Mesendoderm (in vitro differentiated cells): ENCODE measurements at regions not wholly inside any gene's neighbourhood (a gene's known extent, or its start where the extent isn't known, plus 50 kb on each side); places are given as distances from the start of the nearest gene placed in this dataset.
"Not testable (repeated sequence)": the region's sequence is repeated elsewhere in the genome, so short reads cannot be mapped to it uniquely, and the experiment has no call there.

Experiments
- DNase-seq: peaks from one replicate; pipeline ENCODE4 v3.0.0; 2013
- H2AK5ac ChIP-seq: 2 replicates; pipeline ENCODE4 v1.6.1; 2013; ENCODE audit warnings: low read length, inconsistent platforms
- H2BK120ac ChIP-seq: 2 replicates; pipeline ENCODE4 v1.6.1; 2013; ENCODE audit warnings: low read depth, mild to moderate bottlenecking, low read length, moderate library complexity, mixed read lengths
- H2BK15ac ChIP-seq: replicated peaks from 2 replicates; pipeline ENCODE4 v1.6.1; 2013; ENCODE audit warnings: low read depth, mild to moderate bottlenecking, moderate library complexity
- H2BK5ac ChIP-seq: 2 replicates; pipeline ENCODE4 v1.6.1; 2013; ENCODE audit warnings: low read length, inconsistent platforms
- H3K18ac ChIP-seq: 2 replicates; pipeline ENCODE4 v1.6.1; 2013; ENCODE audit warnings: mild to moderate bottlenecking, low read length, mixed read lengths
- H3K23ac ChIP-seq: one replicate; pipeline ENCODE4 v1.6.1; 2013; ENCODE audit warnings: low read length
- H3K27ac ChIP-seq: 2 replicates; pipeline ENCODE4 v1.5.1; 2013; ENCODE audit warnings: low read depth, mild to moderate bottlenecking, inconsistent platforms, low read length, moderate library complexity
- H3K27me3 ChIP-seq: 2 replicates; pipeline ENCODE4 v1.6.1; 2013; ENCODE audit warnings: low read length, control low read depth, mild to moderate bottlenecking, inconsistent platforms; ENCODE audit not compliant: insufficient read depth, poor library complexity
- H3K36me3 ChIP-seq: 2 replicates; pipeline ENCODE4 v1.6.1; 2013; ENCODE audit warnings: low read length, inconsistent platforms; ENCODE audit not compliant: control insufficient read depth, insufficient read depth
- H3K4ac ChIP-seq: one replicate; pipeline ENCODE4 v1.6.1; 2013; ENCODE audit warnings: low read depth, mild to moderate bottlenecking, low read length, moderate library complexity
- H3K4me1 ChIP-seq: 2 replicates; pipeline ENCODE4 v1.6.1; 2013; ENCODE audit warnings: low read depth, low read length, inconsistent platforms; ENCODE audit not compliant: control insufficient read depth
- H3K4me2 ChIP-seq: 2 replicates; pipeline ENCODE4 v1.6.1; 2013; ENCODE audit warnings: low read length
- H3K4me3 ChIP-seq: 2 replicates; pipeline ENCODE4 v1.5.1; 2013; ENCODE audit warnings: mild to moderate bottlenecking, low read length
- H3K56ac ChIP-seq: one replicate; pipeline ENCODE4 v1.6.1; 2013; ENCODE audit warnings: low read length
- H3K79me1 ChIP-seq: 2 replicates; pipeline ENCODE4 v1.6.1; 2013; ENCODE audit warnings: low read length, inconsistent platforms
- H3K79me2 ChIP-seq: 2 replicates; pipeline ENCODE4 v1.6.1; 2013; ENCODE audit warnings: mild to moderate bottlenecking, low read length; ENCODE audit not compliant: control insufficient read depth, insufficient read depth
- H3K9ac ChIP-seq: 2 replicates; pipeline ENCODE4 v1.6.1; 2013; ENCODE audit warnings: low read length, inconsistent platforms
- H4K5ac ChIP-seq: one replicate; pipeline ENCODE4 v1.6.1; 2013; ENCODE audit warnings: low read length
- H4K8ac ChIP-seq: one replicate; pipeline ENCODE4 v1.6.1; 2013; ENCODE audit warnings: low read depth, mild to moderate bottlenecking, control low read depth, low read length, moderate library complexity
- WGBS: extraction: QIAGEN DNeasy Blood & Tissue Kit; methylation state at CpG from one replicate; pipeline ENCODE4 v1.1.7; 2013; ENCODE audit warnings: low lambda C conversion rate, missing lambda C conversion rate; ENCODE audit not compliant: insufficient coverage; ENCODE audit errors: extremely low coverage; 5-methylcytosine and 5-hydroxymethylcytosine counted together

- Histone ChIP-seq H4K5ac (no peak overlapping the region), H3K27ac (no peak overlapping the region), H3K56ac (no peak overlapping the region), H2BK120ac (no peak overlapping the region), H3K79me1 (no peaks in the 10 kb centered on the region), H3K36me3 (no peaks in the 10 kb centered on the region), H4K8ac (no peak overlapping the region), H3K4me2 (no peak overlapping the region), H2BK15ac (no peak overlapping the region), H3K4me3 (no peak overlapping the region), H3K9ac (no peak overlapping the region), H3K4me1 (no peaks in the 10 kb centered on the region), H3K79me2 (no peaks in the 10 kb centered on the region), H3K27me3 (no peaks in the 10 kb centered on the region), H2BK5ac (no peak overlapping the region), H3K18ac (no peak overlapping the region), H2AK5ac (no peak overlapping the region), H3K4ac (no peak overlapping the region), H3K23ac (no peak overlapping the region)
- WGBS: no CpG with 5 or more reads among the region's 3 CpGs
- no peak for DNase-seq
Measured at GRCh38 chr4:71211748-71212147, 127.1 kb upstream of the SLC4A4 start.

DNA sequence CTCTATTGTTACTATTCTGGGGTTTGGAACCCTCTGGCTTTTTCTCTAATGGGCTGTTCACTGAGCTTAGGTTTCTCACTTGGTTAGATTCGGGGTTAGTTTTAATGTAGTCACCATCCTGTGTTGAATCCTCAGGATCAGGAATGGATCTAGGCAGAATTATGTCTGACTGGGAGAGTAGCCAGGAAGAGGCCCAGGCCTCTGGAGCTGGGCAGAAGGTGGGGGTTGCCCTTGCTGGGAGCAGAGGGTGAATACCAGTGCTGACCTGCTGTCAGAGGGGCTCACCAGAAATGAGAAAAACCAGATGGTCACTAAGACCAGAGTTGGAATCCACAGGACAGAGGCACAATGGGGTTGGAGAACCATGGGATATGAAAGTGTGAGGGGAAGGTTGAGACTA lies 126.6 kb upstream of the SLC4A4 start:
- Histone ChIP-seq H3K18ac (no peak overlapping the region), H4K8ac (no peak overlapping the region), H3K79me2 (no peaks in the 10 kb centered on the region), H3K23ac (no peak overlapping the region), H3K27me3 (no peaks in the 10 kb centered on the region), H2BK5ac (no peak overlapping the region), H2BK120ac (no peak overlapping the region), H2BK15ac (no peak overlapping the region), H3K9ac (no peak overlapping the region), H3K4me3 (no peak overlapping the region), H4K5ac (no peak overlapping the region), H3K4ac (no peak overlapping the region), H3K4me2 (no peak overlapping the region), H3K79me1 (no peaks in the 10 kb centered on the region), H3K56ac (no peak overlapping the region), H2AK5ac (no peak overlapping the region), H3K4me1 (no peaks in the 10 kb centered on the region), H3K27ac (no peak overlapping the region), H3K36me3 (no peaks in the 10 kb centered on the region)
- WGBS: no CpG with 5 or more reads among the region's 1 CpG
- DNase-seq: no peak

- no peak overlapping the region for H3K27ac ChIP-seq
- no peak overlapping the region for H2BK15ac ChIP-seq
- H3K4me1 ChIP-seq: no peaks in the 10 kb centered on the region
- H3K4me2 ChIP-seq: no peak overlapping the region
- no peak overlapping the region for H4K5ac ChIP-seq
- no peak overlapping the region for H3K4me3 ChIP-seq
- H3K18ac ChIP-seq: no peak overlapping the region
- H2AK5ac ChIP-seq: no peak overlapping the region
- DNase-seq: no peak
- H3K79me1 ChIP-seq: no peaks in the 10 kb centered on the region
- H4K8ac ChIP-seq: no peak overlapping the region
- no peak overlapping the region for H3K4ac ChIP-seq
- H3K56ac ChIP-seq: no peak overlapping the region
- no peaks in the 10 kb centered on the region for H3K27me3 ChIP-seq
- H3K9ac ChIP-seq: no peak overlapping the region
- no peaks in the 10 kb centered on the region for H3K36me3 ChIP-seq
- H3K79me2 ChIP-seq: no peaks in the 10 kb centered on the region
- no peak overlapping the region for H2BK5ac ChIP-seq
- H2BK120ac ChIP-seq: no peak overlapping the region
- H3K23ac ChIP-seq: no peak overlapping the region
Measured at GRCh38 chr4:71214578-71214977, 124.2 kb upstream of the SLC4A4 start.

- H3K27ac ChIP-seq: no peak overlapping the region
- H3K4ac ChIP-seq: no peak overlapping the region
- H3K23ac ChIP-seq: no peak overlapping the region
- no peaks in the 10 kb centered on the region for H3K36me3 ChIP-seq
- no peak overlapping the region for H3K56ac ChIP-seq
- no peak overlapping the region for H2BK120ac ChIP-seq
- H4K5ac ChIP-seq: no peak overlapping the region
- no peak overlapping the region for H3K9ac ChIP-seq
- no peaks in the 10 kb centered on the region for H3K4me1 ChIP-seq
- WGBS: no CpG with 5 or more reads among the region's 5 CpGs
- H2BK15ac ChIP-seq: no peak overlapping the region
- no peak overlapping the region for H2BK5ac ChIP-seq
- H3K27me3 ChIP-seq: no peaks in the 10 kb centered on the region
- H2AK5ac ChIP-seq: no peak overlapping the region
- H3K79me2 ChIP-seq: no peaks in the 10 kb centered on the region
- no peak overlapping the region for H3K18ac ChIP-seq
- H3K4me2 ChIP-seq: no peak overlapping the region
- no peaks in the 10 kb centered on the region for H3K79me1 ChIP-seq
- DNase-seq: no peak
- no peak overlapping the region for H3K4me3 ChIP-seq
- no peak overlapping the region for H4K8ac ChIP-seq
Measured at GRCh38 chr4:71216316-71216959, 122.4 kb upstream of the SLC4A4 start.

DNA sequence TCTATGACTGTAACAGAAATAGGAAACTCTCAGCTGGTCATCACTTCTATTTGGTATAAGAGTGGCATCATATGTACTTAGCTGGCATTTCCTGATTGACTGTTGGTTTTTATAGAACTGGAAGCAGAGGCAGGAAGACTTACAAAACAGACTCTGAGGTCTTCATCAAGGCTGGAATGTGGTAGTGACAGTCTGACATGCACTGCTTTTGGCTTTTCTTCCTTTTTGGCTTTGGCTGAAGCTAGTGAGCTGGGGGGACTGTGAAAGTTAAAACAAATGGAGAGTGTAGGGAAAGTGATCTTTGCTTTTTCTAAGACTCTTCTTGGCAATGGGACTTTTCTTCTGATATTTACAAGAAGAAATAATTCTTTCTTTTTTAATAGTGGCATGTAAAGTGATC lies 121.1 kb upstream of the SLC4A4 start:
- no peak overlapping the region for H3K23ac ChIP-seq
- H2BK5ac ChIP-seq: no peak overlapping the region
- H3K4ac ChIP-seq: no peak overlapping the region
- H3K79me2 ChIP-seq: no peaks in the 10 kb centered on the region
- no peaks in the 10 kb centered on the region for H3K27me3 ChIP-seq
- H3K36me3 ChIP-seq: no peaks in the 10 kb centered on the region
- DNase-seq: no peak
- no peak overlapping the region for H4K8ac ChIP-seq
- H4K5ac ChIP-seq: no peak overlapping the region
- H2BK120ac ChIP-seq: no peak overlapping the region
- no peak overlapping the region for H2BK15ac ChIP-seq
- H2AK5ac ChIP-seq: no peak overlapping the region
- no peaks in the 10 kb centered on the region for H3K79me1 ChIP-seq
- H3K56ac ChIP-seq: no peak overlapping the region
- H3K4me2 ChIP-seq: no peak overlapping the region
- no peak overlapping the region for H3K18ac ChIP-seq
- no peak overlapping the region for H3K27ac ChIP-seq
- no peak overlapping the region for H3K4me3 ChIP-seq
- no peaks in the 10 kb centered on the region for H3K4me1 ChIP-seq
- H3K9ac ChIP-seq: no peak overlapping the region

DNA sequence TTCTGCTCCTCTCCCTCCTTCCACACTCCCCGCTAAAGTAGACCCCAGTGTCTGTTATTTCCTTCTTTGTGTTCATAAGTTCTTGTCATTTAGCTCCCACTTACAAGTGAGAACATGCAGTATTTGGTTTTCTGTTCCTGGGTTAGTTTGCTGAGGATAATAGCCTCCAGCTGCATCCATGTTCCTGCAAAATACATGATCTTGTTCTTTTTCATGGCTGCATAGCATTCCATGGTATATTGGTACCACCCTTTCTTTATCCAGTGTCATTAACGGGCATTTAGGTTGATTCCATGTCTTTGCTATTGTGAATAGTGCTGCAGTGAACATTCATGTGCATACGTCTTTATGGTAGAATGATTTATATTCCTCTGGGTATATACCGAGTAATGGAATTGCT lies 118.0 kb upstream of the SLC4A4 start:
- not testable (repeated sequence) for H3K36me3 ChIP-seq, H3K4me3 ChIP-seq, H3K18ac ChIP-seq, H2BK120ac ChIP-seq, H3K27me3 ChIP-seq, H4K5ac ChIP-seq, H2BK5ac ChIP-seq, H3K4ac ChIP-seq, H3K56ac ChIP-seq, H3K27ac ChIP-seq, H3K9ac ChIP-seq, DNase-seq, H3K23ac ChIP-seq, H3K4me1 ChIP-seq, H2BK15ac ChIP-seq, H3K79me1 ChIP-seq, H3K4me2 ChIP-seq, H4K8ac ChIP-seq, H3K79me2 ChIP-seq, H2AK5ac ChIP-seq
- WGBS: no CpG with 5 or more reads among the region's 4 CpGs
